ENCODE measurements at regions not wholly inside any gene's neighbourhood (a gene's known extent, or its start where the extent isn't known, plus 50 kb on each side); places are given as distances from the start of the nearest gene placed in this dataset.
"Not testable (repeated sequence)": the region's sequence is repeated elsewhere in the genome, so short reads cannot be mapped to it uniquely, and the experiment has no call there.

- 84 to 91% methylated on average over 14 of the region's 14 CpGs for WGBS, 2 donors
- H3K4me3 ChIP-seq, result no peak overlapping the region
- no peaks in the 10 kb centered on the region for H3K9me3 ChIP-seq
- no peak overlapping the region for H3K27ac ChIP-seq
- H3K27me3 ChIP-seq, result no peaks in the 10 kb centered on the region
- TF ChIP-seq EP300 (IDR thresholded peaks at IDR 0.05) (no peak), POLR2AphosphoS5 (IDR thresholded peaks at IDR 0.05) (no peak), POLR2A (IDR thresholded peaks at IDR 0.05) (no peak), CTCF (IDR thresholded peaks at IDR 0.05) (no peak)
- intact Hi-C loops (cut with DNase I), result no loop called here
- no peak for DNase-seq
- H3K4me1 ChIP-seq, result peaks cover 0 to 8% (median 0%) of the 10 kb centered on the region in 4 donors
- H3K36me3 ChIP-seq, result no peaks in the 10 kb centered on the region
Observed at GRCh38 chr11:12058425-12059115, 50.1 kb upstream of the DKK3 start.

- H3K27ac ChIP-seq; H3K36me3 ChIP-seq; H3K4me1 ChIP-seq; DNase-seq; H3K9me3 ChIP-seq; H3K4me3 ChIP-seq; intact Hi-C loops (cut with DNase I); H3K27me3 ChIP-seq: not testable (repeated sequence)
- WGBS, 2 donors, result 97 to 98% methylated on average over 3 of the region's 3 CpGs
Observed at GRCh38 chr11:12059144-12059543, 50.7 kb upstream of the DKK3 start.

- peak; percentile 33 for DNase-seq
- H3K27me3 ChIP-seq, result no peaks in the 10 kb centered on the region
Observed at GRCh38 chr11:12060385-12060985, 49.9 kb upstream of the MICAL2 start.

More at GRCh38 chr11:12060385-12060985, 49.9 kb upstream of the MICAL2 start:
- no peak for TF ChIP-seq POLR2AphosphoS5 (IDR thresholded peaks at IDR 0.05)
- TF ChIP-seq POLR2A (IDR thresholded peaks at IDR 0.05), result no peak
- no peak for TF ChIP-seq EP300 (IDR thresholded peaks at IDR 0.05)
- TF ChIP-seq CTCF (IDR thresholded peaks at IDR 0.05), result no peak
- 50 to 81% methylated on average over 4 of the region's 4 CpGs for WGBS, 2 donors
- H3K36me3 ChIP-seq, result no peaks in the 10 kb centered on the region
- H3K4me1 ChIP-seq, result no peaks in the 10 kb centered on the region
- intact Hi-C loops (cut with DNase I), result no loop called here
- no peaks in the 10 kb centered on the region for H3K9me3 ChIP-seq
- H3K27ac ChIP-seq, result no peak overlapping the region
- no peak overlapping the region for H3K4me3 ChIP-seq
